ENCODE measurements at regions not wholly inside any gene's neighbourhood (a gene's known extent, or its start where the extent isn't known, plus 50 kb on each side); places are given as distances from the start of the nearest gene placed in this dataset.

- TF ChIP-seq POLR2AphosphoS5 (IDR thresholded peaks at IDR 0.05; ENCODE audit: low read depth, low read length) (no peak), POLR2A (IDR thresholded peaks at IDR 0.05; ENCODE audit: low read depth, low read length) (no peak), TAF1 (IDR thresholded peaks at IDR 0.05; ENCODE audit: borderline replicate concordance, low read depth, low read length) (no peak)
- no peak for FAIRE-seq
- DNase-seq (ENCODE audit: insufficient read length): no peak
Observed at GRCh38 chr16:9371713-9372448, 280.4 kb downstream of the HAPSTR1 start.

GRCh38 chr16:9372934-9373890 lies 281.8 kb downstream of the HAPSTR1 start:
- TF ChIP-seq TAF1 (IDR thresholded peaks at IDR 0.05; ENCODE audit: borderline replicate concordance, low read depth, low read length): no peak
- no peak for TF ChIP-seq POLR2A (IDR thresholded peaks at IDR 0.05; ENCODE audit: low read depth, low read length)
- TF ChIP-seq POLR2AphosphoS5 (IDR thresholded peaks at IDR 0.05; ENCODE audit: low read depth, low read length): no peak
- FAIRE-seq (no peak), DNase-seq (ENCODE audit: insufficient read length) (no peak)

DNA sequence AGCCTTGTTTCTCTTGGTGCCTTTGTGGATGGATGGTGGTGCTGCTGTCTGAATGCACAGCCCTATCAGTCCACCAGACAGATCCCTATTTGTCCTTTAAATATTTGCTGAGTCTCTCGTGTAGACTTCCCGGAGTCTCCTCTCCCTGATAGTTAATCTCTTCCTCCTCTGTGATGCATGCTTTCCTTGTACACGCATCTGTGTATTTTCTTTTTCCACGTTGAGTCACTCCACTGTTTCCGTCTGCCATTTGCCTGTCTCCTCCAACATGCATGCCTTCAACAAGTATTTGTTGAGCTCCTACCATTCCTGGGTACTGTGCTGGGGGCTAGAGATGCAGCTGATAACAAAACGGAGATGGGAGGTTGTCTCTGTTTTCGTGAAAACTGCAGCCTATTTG lies 282.6 kb downstream of the HAPSTR1 start:
- TF ChIP-seq TAF1 (IDR thresholded peaks at IDR 0.05; ENCODE audit: borderline replicate concordance, low read depth, low read length): no peak
- no peak for TF ChIP-seq POLR2A (IDR thresholded peaks at IDR 0.05; ENCODE audit: low read depth, low read length)
- TF ChIP-seq POLR2AphosphoS5 (IDR thresholded peaks at IDR 0.05; ENCODE audit: low read depth, low read length): no peak
- FAIRE-seq: no peak
- no peak for DNase-seq (ENCODE audit: insufficient read length)

GRCh38 chr16:9378876-9379275 lies 287.4 kb downstream of the HAPSTR1 start:
- TF ChIP-seq TAF1 (IDR thresholded peaks at IDR 0.05; ENCODE audit: borderline replicate concordance, low read depth, low read length) (no peak), POLR2AphosphoS5 (IDR thresholded peaks at IDR 0.05; ENCODE audit: low read depth, low read length) (no peak), POLR2A (IDR thresholded peaks at IDR 0.05; ENCODE audit: low read depth, low read length) (no peak)
- DNase-seq (ENCODE audit: insufficient read length) (no peak), FAIRE-seq (no peak)

GRCh38 chr16:9380221-9380620 lies 288.8 kb downstream of the HAPSTR1 start:
- FAIRE-seq: no peak

GRCh38 chr16:9381399-9381798 lies 290.0 kb downstream of the HAPSTR1 start:
- TF ChIP-seq TAF1 (IDR thresholded peaks at IDR 0.05; ENCODE audit: borderline replicate concordance, low read depth, low read length) (no peak), POLR2A (IDR thresholded peaks at IDR 0.05; ENCODE audit: low read depth, low read length) (no peak), POLR2AphosphoS5 (IDR thresholded peaks at IDR 0.05; ENCODE audit: low read depth, low read length) (no peak)
- DNase-seq (ENCODE audit: insufficient read length) (no peak), FAIRE-seq (no peak)

More at GRCh38 chr16:9380221-9380620, 288.8 kb downstream of the HAPSTR1 start:
- TF ChIP-seq TAF1 (IDR thresholded peaks at IDR 0.05; ENCODE audit: borderline replicate concordance, low read depth, low read length) (no peak), POLR2AphosphoS5 (IDR thresholded peaks at IDR 0.05; ENCODE audit: low read depth, low read length) (no peak), POLR2A (IDR thresholded peaks at IDR 0.05; ENCODE audit: low read depth, low read length) (no peak)
- DNase-seq (ENCODE audit: insufficient read length): no peak

- DNase-seq (ENCODE audit: insufficient read length): no peak
- FAIRE-seq: no peak
- TF ChIP-seq TAF1 (IDR thresholded peaks at IDR 0.05; ENCODE audit: borderline replicate concordance, low read depth, low read length) (no peak), POLR2AphosphoS5 (IDR thresholded peaks at IDR 0.05; ENCODE audit: low read depth, low read length) (no peak), POLR2A (IDR thresholded peaks at IDR 0.05; ENCODE audit: low read depth, low read length) (no peak)
Observed at GRCh38 chr16:9381905-9382304, 290.5 kb downstream of the HAPSTR1 start.

DNA sequence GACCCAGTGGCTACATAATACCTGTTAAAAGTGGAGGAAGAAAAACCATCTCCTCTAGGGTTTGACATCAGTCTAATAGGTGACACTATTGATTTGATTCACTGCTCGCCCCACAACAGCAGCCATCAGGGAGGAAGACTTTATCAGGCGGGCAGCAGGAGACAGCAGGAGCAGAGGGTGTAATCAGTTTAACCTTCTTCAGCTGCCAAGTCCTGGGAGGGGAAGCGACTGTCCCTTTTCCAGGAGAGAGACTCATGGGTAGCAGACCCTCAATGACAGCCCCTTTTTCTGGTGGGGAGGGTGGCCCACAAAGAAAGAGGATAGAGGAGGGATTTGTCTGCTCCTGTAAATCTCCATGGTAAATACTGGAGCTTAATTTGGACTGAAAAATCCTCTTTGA lies 291.8 kb downstream of the HAPSTR1 start:
- no peak for TF ChIP-seq POLR2A (IDR thresholded peaks at IDR 0.05; ENCODE audit: low read depth, low read length)
- no peak for TF ChIP-seq TAF1 (IDR thresholded peaks at IDR 0.05; ENCODE audit: borderline replicate concordance, low read depth, low read length)
- no peak for TF ChIP-seq POLR2AphosphoS5 (IDR thresholded peaks at IDR 0.05; ENCODE audit: low read depth, low read length)
- DNase-seq (ENCODE audit: insufficient read length): no peak
- no peak for FAIRE-seq

- no peak for FAIRE-seq
- TF ChIP-seq POLR2AphosphoS5 (IDR thresholded peaks at IDR 0.05; ENCODE audit: low read depth, low read length) (no peak), POLR2A (IDR thresholded peaks at IDR 0.05; ENCODE audit: low read depth, low read length) (no peak), TAF1 (IDR thresholded peaks at IDR 0.05; ENCODE audit: borderline replicate concordance, low read depth, low read length) (no peak)
- no peak for DNase-seq (ENCODE audit: insufficient read length)
Observed at GRCh38 chr16:9384141-9384540, 292.7 kb downstream of the HAPSTR1 start.

- no peak for DNase-seq (ENCODE audit: insufficient read length)
- TF ChIP-seq POLR2AphosphoS5 (IDR thresholded peaks at IDR 0.05; ENCODE audit: low read depth, low read length) (no peak), TAF1 (IDR thresholded peaks at IDR 0.05; ENCODE audit: borderline replicate concordance, low read depth, low read length) (no peak), POLR2A (IDR thresholded peaks at IDR 0.05; ENCODE audit: low read depth, low read length) (no peak)
- no peak for FAIRE-seq
Observed at GRCh38 chr16:9389543-9390207, 298.2 kb downstream of the HAPSTR1 start.

DNA sequence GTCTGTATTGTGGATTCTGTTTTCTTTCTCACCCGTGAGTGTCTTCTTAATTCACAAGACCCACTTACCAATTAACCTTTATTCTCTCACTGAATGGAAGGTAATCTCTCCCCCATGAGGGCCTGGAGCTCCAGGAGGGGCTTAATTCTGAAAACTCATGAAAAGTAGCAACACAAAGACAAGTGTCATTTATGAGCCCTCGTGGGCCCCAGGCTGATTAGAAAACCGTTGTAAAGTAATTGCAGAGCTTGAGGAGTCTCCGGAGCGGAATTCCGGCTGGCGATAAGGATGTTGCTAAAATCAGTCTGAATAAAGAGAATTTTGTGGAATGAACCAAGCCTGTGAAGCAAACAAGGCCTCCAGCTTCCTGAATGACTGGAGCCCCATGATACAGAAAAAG lies 301.5 kb downstream of the HAPSTR1 start:
- DNase-seq (ENCODE audit: insufficient read length) (no peak), FAIRE-seq (no peak)
- no peak for TF ChIP-seq POLR2A (IDR thresholded peaks at IDR 0.05; ENCODE audit: low read depth, low read length)
- no peak for TF ChIP-seq TAF1 (IDR thresholded peaks at IDR 0.05; ENCODE audit: borderline replicate concordance, low read depth, low read length)
- TF ChIP-seq POLR2AphosphoS5 (IDR thresholded peaks at IDR 0.05; ENCODE audit: low read depth, low read length): no peak

All from GM12892 (cell line).